HG03159 (cell line): ENCODE measurements at regions not wholly inside any gene's neighbourhood (a gene's known extent, or its start where the extent isn't known, plus 50 kb on each side); places are given as distances from the start of the nearest gene placed in this dataset.
"Not testable (repeated sequence)": the region's sequence is repeated elsewhere in the genome, so short reads cannot be mapped to it uniquely, and the experiment has no call there.

Experiments
- ATAC-seq: cut with Tn5 transposase; IDR thresholded peaks from one replicate; pipeline ENCODE4 v1.9.1; 2021; ENCODE audit warnings: mild to moderate bottlenecking, moderate library complexity; ENCODE audit not compliant: unreplicated experiment

- ATAC-seq: not testable (repeated sequence)
Observed at GRCh38 chr10:76815505-76815904, 822.1 kb downstream of the KCNMA1 start.

- ATAC-seq: no peak
Observed at GRCh38 chr10:76811430-76811829, 826.2 kb downstream of the KCNMA1 start.

- ATAC-seq: no peak
Observed at GRCh38 chr10:76788452-76788811, 849.2 kb downstream of the KCNMA1 start.

GRCh38 chr10:76787746-76788451 is 849.7 kb downstream of the KCNMA1 start:
- no peak for ATAC-seq

- ATAC-seq: no peak
Observed at GRCh38 chr10:76786504-76787072, 851.0 kb downstream of the KCNMA1 start.

GRCh38 chr10:76784076-76784475 is 853.5 kb downstream of the KCNMA1 start:
- ATAC-seq: no peak

GRCh38 chr10:76779796-76780301 is 857.8 kb downstream of the KCNMA1 start:
- no peak for ATAC-seq

- ATAC-seq: no peak
Observed at GRCh38 chr10:76778914-76779795, 858.5 kb downstream of the KCNMA1 start.

GRCh38 chr10:76774987-76775603 is 862.5 kb downstream of the KCNMA1 start:
- no peak for ATAC-seq

GRCh38 chr10:76769582-76769981 is 868.0 kb downstream of the KCNMA1 start:
- no peak for ATAC-seq

- no peak for ATAC-seq
Observed at GRCh38 chr10:76769161-76769560, 868.4 kb downstream of the KCNMA1 start.

- no peak for ATAC-seq
Observed at GRCh38 chr10:76766682-76767081, 870.9 kb downstream of the KCNMA1 start.

- not testable (repeated sequence) for ATAC-seq
Observed at GRCh38 chr10:76764921-76765320, 872.7 kb downstream of the KCNMA1 start.

- ATAC-seq: no peak
Observed at GRCh38 chr10:76764177-76764576, 873.4 kb downstream of the KCNMA1 start.

GRCh38 chr10:76763376-76763775 is 874.2 kb downstream of the KCNMA1 start:
- no peak for ATAC-seq

- ATAC-seq: no peak
Observed at GRCh38 chr10:76759681-76760080, 877.9 kb downstream of the KCNMA1 start.

- no peak for ATAC-seq
Observed at GRCh38 chr10:76743169-76743568, 894.4 kb downstream of the KCNMA1 start.

GRCh38 chr10:76740514-76740913 is 897.1 kb downstream of the KCNMA1 start:
- no peak for ATAC-seq

- no peak for ATAC-seq
Observed at GRCh38 chr10:76738991-76739390, 898.6 kb downstream of the KCNMA1 start.

GRCh38 chr10:76736815-76737618 is 900.6 kb downstream of the KCNMA1 start:
- no peak for ATAC-seq
